ENCODE measurements at regions not wholly inside any gene's neighbourhood (a gene's known extent, or its start where the extent isn't known, plus 50 kb on each side); places are given as distances from the start of the nearest gene placed in this dataset.

DNA sequence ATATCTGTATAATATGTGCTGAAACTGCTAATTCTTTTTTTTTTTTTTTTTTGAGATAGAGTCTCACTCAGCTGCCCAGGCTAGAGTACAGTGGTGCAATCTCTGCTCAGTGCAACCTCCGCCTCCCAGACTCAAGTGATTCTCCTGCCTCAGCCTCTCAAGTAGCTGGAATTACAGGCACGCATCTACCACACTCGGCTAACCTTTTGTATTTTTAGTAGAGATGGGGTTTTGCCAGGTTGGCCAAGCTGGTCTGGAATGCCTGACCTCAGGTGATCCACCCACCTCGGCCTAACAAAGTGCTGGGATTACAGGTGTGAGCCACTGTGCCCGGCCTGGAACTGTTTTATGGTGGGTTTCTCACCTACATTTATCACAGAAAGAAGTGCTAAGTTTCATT, 307.8 kb upstream of the STT3B start:
- Histone ChIP-seq H3K27me3 (ENCODE audit: insufficient read depth) (no peaks in the 10 kb centered on the region), H3K4me3 (no peak overlapping the region), H3K36me3 (ENCODE audit: insufficient read depth) (no peaks in the 10 kb centered on the region), H3K4me2 (no peak overlapping the region), H3K4me1 (ENCODE audit: insufficient read depth) (peaks cover 6% of the 10 kb centered on the region; the same call in 1 of the 2 replicates), H3F3A (replicated peaks; ENCODE audit: low read depth) (no peaks in the 10 kb centered on the region), H3K79me2 (replicated peaks; ENCODE audit: insufficient read depth) (no peaks in the 10 kb centered on the region), H3K27ac (ENCODE audit: low read depth) (no peak overlapping the region), H2AFZ (no peak overlapping the region), H3K9me2 (ENCODE audit: insufficient read depth) (peaks cover 7% of the 10 kb centered on the region), H4K20me1 (replicated peaks; ENCODE audit: insufficient read depth) (no peaks in the 10 kb centered on the region)
- TF ChIP-seq, protein P1, sequence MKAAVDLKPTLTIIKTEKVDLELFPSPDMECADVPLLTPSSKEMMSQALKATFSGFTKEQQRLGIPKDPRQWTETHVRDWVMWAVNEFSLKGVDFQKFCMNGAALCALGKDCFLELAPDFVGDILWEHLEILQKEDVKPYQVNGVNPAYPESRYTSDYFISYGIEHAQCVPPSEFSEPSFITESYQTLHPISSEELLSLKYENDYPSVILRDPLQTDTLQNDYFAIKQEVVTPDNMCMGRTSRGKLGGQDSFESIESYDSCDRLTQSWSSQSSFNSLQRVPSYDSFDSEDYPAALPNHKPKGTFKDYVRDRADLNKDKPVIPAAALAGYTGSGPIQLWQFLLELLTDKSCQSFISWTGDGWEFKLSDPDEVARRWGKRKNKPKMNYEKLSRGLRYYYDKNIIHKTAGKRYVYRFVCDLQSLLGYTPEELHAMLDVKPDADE (IDR thresholded peaks at IDR 0.05): no peak
- TF ChIP-seq NANOG (IDR thresholded peaks at IDR 0.05; ENCODE audit: borderline replicate concordance): no peak
- TF ChIP-seq CTCF (conservative IDR thresholded peaks at IDR 0.05; ENCODE audit: low read depth in 2 of 2): no peak
- no peak for TF ChIP-seq STAT1 (IDR thresholded peaks at IDR 0.05; ENCODE audit: unreplicated experiment)
- no peak for TF ChIP-seq JUNB (IDR thresholded peaks at IDR 0.05; ENCODE audit: unreplicated experiment)
- TF ChIP-seq ZNF114 (CRISPR knock-in tag; IDR thresholded peaks at IDR 0.05): no peak
- no peak for TF ChIP-seq CREB1 (CRISPR knock-in tag; IDR thresholded peaks at IDR 0.05; ENCODE audit: low read depth)
- TF ChIP-seq, protein P2, sequence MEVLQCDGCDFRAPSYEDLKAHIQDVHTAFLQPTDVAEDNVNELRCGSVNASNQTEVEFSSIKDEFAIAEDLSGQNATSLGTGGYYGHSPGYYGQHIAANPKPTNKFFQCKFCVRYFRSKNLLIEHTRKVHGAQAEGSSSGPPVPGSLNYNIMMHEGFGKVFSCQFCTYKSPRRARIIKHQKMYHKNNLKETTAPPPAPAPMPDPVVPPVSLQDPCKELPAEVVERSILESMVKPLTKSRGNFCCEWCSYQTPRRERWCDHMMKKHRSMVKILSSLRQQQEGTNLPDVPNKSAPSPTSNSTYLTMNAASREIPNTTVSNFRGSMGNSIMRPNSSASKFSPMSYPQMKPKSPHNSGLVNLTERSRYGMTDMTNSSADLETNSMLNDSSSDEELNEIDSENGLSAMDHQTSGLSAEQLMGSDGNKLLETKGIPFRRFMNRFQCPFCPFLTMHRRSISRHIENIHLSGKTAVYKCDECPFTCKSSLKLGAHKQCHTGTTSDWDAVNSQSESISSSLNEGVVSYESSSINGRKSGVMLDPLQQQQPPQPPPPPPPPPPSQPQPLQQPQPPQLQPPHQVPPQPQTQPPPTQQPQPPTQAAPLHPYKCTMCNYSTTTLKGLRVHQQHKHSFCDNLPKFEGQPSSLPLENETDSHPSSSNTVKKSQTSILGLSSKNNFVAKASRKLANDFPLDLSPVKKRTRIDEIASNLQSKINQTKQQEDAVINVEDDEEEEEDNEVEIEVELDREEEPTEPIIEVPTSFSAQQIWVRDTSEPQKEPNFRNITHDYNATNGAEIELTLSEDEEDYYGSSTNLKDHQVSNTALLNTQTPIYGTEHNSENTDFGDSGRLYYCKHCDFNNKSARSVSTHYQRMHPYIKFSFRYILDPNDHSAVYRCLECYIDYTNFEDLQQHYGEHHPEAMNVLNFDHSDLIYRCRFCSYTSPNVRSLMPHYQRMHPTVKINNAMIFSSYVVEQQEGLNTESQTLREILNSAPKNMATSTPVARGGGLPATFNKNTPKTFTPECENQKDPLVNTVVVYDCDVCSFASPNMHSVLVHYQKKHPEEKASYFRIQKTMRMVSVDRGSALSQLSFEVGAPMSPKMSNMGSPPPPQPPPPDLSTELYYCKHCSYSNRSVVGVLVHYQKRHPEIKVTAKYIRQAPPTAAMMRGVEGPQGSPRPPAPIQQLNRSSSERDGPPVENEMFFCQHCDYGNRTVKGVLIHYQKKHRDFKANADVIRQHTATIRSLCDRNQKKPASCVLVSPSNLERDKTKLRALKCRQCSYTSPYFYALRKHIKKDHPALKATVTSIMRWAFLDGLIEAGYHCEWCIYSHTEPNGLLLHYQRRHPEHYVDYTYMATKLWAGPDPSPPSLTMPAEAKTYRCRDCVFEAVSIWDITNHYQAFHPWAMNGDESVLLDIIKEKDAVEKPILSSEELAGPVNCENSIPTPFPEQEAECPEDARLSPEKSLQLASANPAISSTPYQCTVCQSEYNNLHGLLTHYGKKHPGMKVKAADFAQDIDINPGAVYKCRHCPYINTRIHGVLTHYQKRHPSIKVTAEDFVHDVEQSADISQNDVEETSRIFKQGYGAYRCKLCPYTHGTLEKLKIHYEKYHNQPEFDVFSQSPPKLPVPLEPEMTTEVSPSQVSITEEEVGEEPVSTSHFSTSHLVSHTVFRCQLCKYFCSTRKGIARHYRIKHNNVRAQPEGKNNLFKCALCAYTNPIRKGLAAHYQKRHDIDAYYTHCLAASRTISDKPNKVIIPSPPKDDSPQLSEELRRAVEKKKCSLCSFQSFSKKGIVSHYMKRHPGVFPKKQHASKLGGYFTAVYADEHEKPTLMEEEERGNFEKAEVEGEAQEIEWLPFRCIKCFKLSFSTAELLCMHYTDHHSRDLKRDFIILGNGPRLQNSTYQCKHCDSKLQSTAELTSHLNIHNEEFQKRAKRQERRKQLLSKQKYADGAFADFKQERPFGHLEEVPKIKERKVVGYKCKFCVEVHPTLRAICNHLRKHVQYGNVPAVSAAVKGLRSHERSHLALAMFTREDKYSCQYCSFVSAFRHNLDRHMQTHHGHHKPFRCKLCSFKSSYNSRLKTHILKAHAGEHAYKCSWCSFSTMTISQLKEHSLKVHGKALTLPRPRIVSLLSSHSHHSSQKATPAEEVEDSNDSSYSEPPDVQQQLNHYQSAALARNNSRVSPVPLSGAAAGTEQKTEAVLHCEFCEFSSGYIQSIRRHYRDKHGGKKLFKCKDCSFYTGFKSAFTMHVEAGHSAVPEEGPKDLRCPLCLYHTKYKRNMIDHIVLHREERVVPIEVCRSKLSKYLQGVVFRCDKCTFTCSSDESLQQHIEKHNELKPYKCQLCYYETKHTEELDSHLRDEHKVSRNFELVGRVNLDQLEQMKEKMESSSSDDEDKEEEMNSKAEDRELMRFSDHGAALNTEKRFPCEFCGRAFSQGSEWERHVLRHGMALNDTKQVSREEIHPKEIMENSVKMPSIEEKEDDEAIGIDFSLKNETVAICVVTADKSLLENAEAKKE (CRISPR knock-in tag; IDR thresholded peaks at IDR 0.05): no peak
- TF ChIP-seq, protein P3, sequence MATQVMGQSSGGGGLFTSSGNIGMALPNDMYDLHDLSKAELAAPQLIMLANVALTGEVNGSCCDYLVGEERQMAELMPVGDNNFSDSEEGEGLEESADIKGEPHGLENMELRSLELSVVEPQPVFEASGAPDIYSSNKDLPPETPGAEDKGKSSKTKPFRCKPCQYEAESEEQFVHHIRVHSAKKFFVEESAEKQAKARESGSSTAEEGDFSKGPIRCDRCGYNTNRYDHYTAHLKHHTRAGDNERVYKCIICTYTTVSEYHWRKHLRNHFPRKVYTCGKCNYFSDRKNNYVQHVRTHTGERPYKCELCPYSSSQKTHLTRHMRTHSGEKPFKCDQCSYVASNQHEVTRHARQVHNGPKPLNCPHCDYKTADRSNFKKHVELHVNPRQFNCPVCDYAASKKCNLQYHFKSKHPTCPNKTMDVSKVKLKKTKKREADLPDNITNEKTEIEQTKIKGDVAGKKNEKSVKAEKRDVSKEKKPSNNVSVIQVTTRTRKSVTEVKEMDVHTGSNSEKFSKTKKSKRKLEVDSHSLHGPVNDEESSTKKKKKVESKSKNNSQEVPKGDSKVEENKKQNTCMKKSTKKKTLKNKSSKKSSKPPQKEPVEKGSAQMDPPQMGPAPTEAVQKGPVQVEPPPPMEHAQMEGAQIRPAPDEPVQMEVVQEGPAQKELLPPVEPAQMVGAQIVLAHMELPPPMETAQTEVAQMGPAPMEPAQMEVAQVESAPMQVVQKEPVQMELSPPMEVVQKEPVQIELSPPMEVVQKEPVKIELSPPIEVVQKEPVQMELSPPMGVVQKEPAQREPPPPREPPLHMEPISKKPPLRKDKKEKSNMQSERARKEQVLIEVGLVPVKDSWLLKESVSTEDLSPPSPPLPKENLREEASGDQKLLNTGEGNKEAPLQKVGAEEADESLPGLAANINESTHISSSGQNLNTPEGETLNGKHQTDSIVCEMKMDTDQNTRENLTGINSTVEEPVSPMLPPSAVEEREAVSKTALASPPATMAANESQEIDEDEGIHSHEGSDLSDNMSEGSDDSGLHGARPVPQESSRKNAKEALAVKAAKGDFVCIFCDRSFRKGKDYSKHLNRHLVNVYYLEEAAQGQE (IDR thresholded peaks at IDR 0.05; ENCODE audit: unreplicated experiment): no peak
- TF ChIP-seq ZNF331 (CRISPR knock-in tag; IDR thresholded peaks at IDR 0.05; ENCODE audit: low read depth): no peak
- no peak for TF ChIP-seq EZH2 (IDR thresholded peaks at IDR 0.05; ENCODE audit: low read depth, unreplicated experiment)
- TF ChIP-seq POLR2AphosphoS5 (IDR thresholded peaks at IDR 0.05; ENCODE audit: low read depth): no peak
- TF ChIP-seq EZH2phosphoT487 (IDR thresholded peaks at IDR 0.05; ENCODE audit: unreplicated experiment): no peak
- H3K4me3 Mint-ChIP-seq: no peak overlapping the region
- no peak for ATAC-seq
- H3K36me3 Mint-ChIP-seq (ENCODE audit: low read depth): no peaks in the 10 kb centered on the region
- H3K27ac Mint-ChIP-seq: no peak overlapping the region
- no peaks in the 10 kb centered on the region for H3K9me3 Mint-ChIP-seq
- peaks cover 2% of the 10 kb centered on the region for H3K27me3 Mint-ChIP-seq (ENCODE audit: insufficient read depth, low read depth, poor library complexity)
- peaks cover 15% of the 10 kb centered on the region; the same call in 2 of the 3 replicates for H3K4me1 Mint-ChIP-seq
- no peak for DNase-seq (ENCODE audit: low spot score)
